HG03565 (cell line): ENCODE measurements at regions not wholly inside any gene's neighbourhood (a gene's known extent, or its start where the extent isn't known, plus 50 kb on each side); places are given as distances from the start of the nearest gene placed in this dataset.
A peak's percentile ranks its signal among the peaks of the same experiment; 100 is the strongest.

Experiments
- ATAC-seq: cut with Tn5 transposase; IDR thresholded peaks from one replicate; pipeline ENCODE4 v1.9.1; 2021; ENCODE audit warnings: mild to moderate bottlenecking, moderate library complexity; ENCODE audit not compliant: unreplicated experiment

GRCh38 chr3:22106213-22106896 lies 355.3 kb upstream of the ZNF385D start:
- no peak for ATAC-seq

- no peak for ATAC-seq
These were observed 360.2 kb upstream of the ZNF385D start for GRCh38 chr3:22111226-22111625.

GRCh38 chr3:22113453-22113852 lies 362.4 kb upstream of the ZNF385D start:
- no peak for ATAC-seq

GRCh38 chr3:22115581-22115980 lies 364.6 kb upstream of the ZNF385D start:
- no peak for ATAC-seq

- ATAC-seq = no peak
These were observed 366.1 kb upstream of the ZNF385D start for GRCh38 chr3:22117091-22117490.

GRCh38 chr3:22117751-22118346 lies 366.8 kb upstream of the ZNF385D start:
- ATAC-seq = no peak

GRCh38 chr3:22118542-22118941 lies 367.5 kb upstream of the ZNF385D start:
- ATAC-seq = no peak

GRCh38 chr3:22121068-22121701 lies 370.2 kb upstream of the ZNF385D start:
- ATAC-seq = peak; percentile 43

- peak; percentile 86 for ATAC-seq
These were observed 371.6 kb upstream of the ZNF385D start for GRCh38 chr3:22122567-22122966.

- ATAC-seq = no peak
These were observed 378.1 kb upstream of the ZNF385D start for GRCh38 chr3:22129101-22129500.

- no peak for ATAC-seq
These were observed 390.8 kb upstream of the ZNF385D start for GRCh38 chr3:22141769-22142168.

- no peak for ATAC-seq
These were observed 396.2 kb upstream of the ZNF385D start for GRCh38 chr3:22147161-22147560.

- ATAC-seq = no peak
These were observed 405.9 kb upstream of the ZNF385D start for GRCh38 chr3:22156868-22157267.

- no peak for ATAC-seq
These were observed 406.8 kb upstream of the ZNF385D start for GRCh38 chr3:22157848-22158247.

GRCh38 chr3:22159004-22159695 lies 408.1 kb upstream of the ZNF385D start:
- ATAC-seq = no peak

- ATAC-seq = no peak
These were observed 410.3 kb upstream of the ZNF385D start for GRCh38 chr3:22161315-22161714.

GRCh38 chr3:22170370-22170769 lies 419.4 kb upstream of the ZNF385D start:
- ATAC-seq = no peak

GRCh38 chr3:22172964-22173363 lies 422.0 kb upstream of the ZNF385D start:
- no peak for ATAC-seq

- ATAC-seq = no peak
These were observed 424.9 kb upstream of the ZNF385D start for GRCh38 chr3:22175947-22176346.

GRCh38 chr3:22176911-22177310 lies 425.9 kb upstream of the ZNF385D start:
- ATAC-seq = no peak

GRCh38 chr3:22189616-22190015 lies 438.6 kb upstream of the ZNF385D start:
- no peak for ATAC-seq

- no peak for ATAC-seq
These were observed 448.1 kb upstream of the ZNF385D start for GRCh38 chr3:22199095-22199494.
